GM19397 (cell line): ENCODE measurements at regions not wholly inside any gene's neighbourhood (a gene's known extent, or its start where the extent isn't known, plus 50 kb on each side); places are given as distances from the start of the nearest gene placed in this dataset.
"Not testable (repeated sequence)": the region's sequence is repeated elsewhere in the genome, so short reads cannot be mapped to it uniquely, and the experiment has no call there.

Experiments
- ATAC-seq: cut with Tn5 transposase; IDR thresholded peaks from one replicate; pipeline ENCODE4 v1.9.1; 2021; ENCODE audit warnings: mild to moderate bottlenecking, moderate library complexity; ENCODE audit not compliant: unreplicated experiment

- ATAC-seq, result no peak
Observed at GRCh38 chr2:19104503-19104902, 253.9 kb downstream of the OSR1 start.

GRCh38 chr2:19102696-19103423, 255.6 kb downstream of the OSR1 start:
- no peak for ATAC-seq

- no peak for ATAC-seq
Observed at GRCh38 chr2:19101968-19102367, 256.5 kb downstream of the OSR1 start.

- no peak for ATAC-seq
Observed at GRCh38 chr2:19100570-19100969, 257.9 kb downstream of the OSR1 start.

GRCh38 chr2:19099181-19099580, 259.2 kb downstream of the OSR1 start:
- no peak for ATAC-seq

- no peak for ATAC-seq
Observed at GRCh38 chr2:19098467-19099160, 259.8 kb downstream of the OSR1 start.

- not testable (repeated sequence) for ATAC-seq
Observed at GRCh38 chr2:19089476-19089875, 268.9 kb downstream of the OSR1 start.

- no peak for ATAC-seq
Observed at GRCh38 chr2:19086231-19086651, 272.2 kb downstream of the OSR1 start.

GRCh38 chr2:19078709-19079108, 279.7 kb downstream of the OSR1 start:
- ATAC-seq, result no peak

- ATAC-seq, result no peak
Observed at GRCh38 chr2:19073522-19073921, 284.9 kb downstream of the OSR1 start.

GRCh38 chr2:19072161-19072560, 286.3 kb downstream of the OSR1 start:
- no peak for ATAC-seq

- no peak for ATAC-seq
Observed at GRCh38 chr2:19070886-19071285, 287.5 kb downstream of the OSR1 start.

- no peak for ATAC-seq
Observed at GRCh38 chr2:19068206-19068605, 290.2 kb downstream of the OSR1 start.

GRCh38 chr2:19062370-19062769, 296.1 kb downstream of the OSR1 start:
- ATAC-seq, result no peak

- ATAC-seq, result no peak
Observed at GRCh38 chr2:19059076-19059475, 299.3 kb downstream of the OSR1 start.

- no peak for ATAC-seq
Observed at GRCh38 chr2:19051203-19051831, 307.1 kb downstream of the OSR1 start.

GRCh38 chr2:19050354-19050753, 308.1 kb downstream of the OSR1 start:
- ATAC-seq, result no peak

- no peak for ATAC-seq
Observed at GRCh38 chr2:19048593-19049266, 309.7 kb downstream of the OSR1 start.

GRCh38 chr2:19046986-19047780, 311.2 kb downstream of the OSR1 start:
- peak; percentile 80 for ATAC-seq

GRCh38 chr2:19045151-19045550, 313.3 kb downstream of the OSR1 start:
- ATAC-seq, result no peak

- ATAC-seq, result no peak
Observed at GRCh38 chr2:19043893-19044292, 314.5 kb downstream of the OSR1 start.
